GM12878 (cell line): ENCODE measurements at regions not wholly inside any gene's neighbourhood (a gene's known extent, or its start where the extent isn't known, plus 50 kb on each side); places are given as distances from the start of the nearest gene placed in this dataset.
"Not testable (repeated sequence)": the region's sequence is repeated elsewhere in the genome, so short reads cannot be mapped to it uniquely, and the experiment has no call there.

ENCODE experiments used
- ATAC-seq: fragments of 200-7000 bp; cut with Tn5 transposase; 3 replicates; pipeline ENCODE4 v1.9.1; 2020; ENCODE audit warnings: mild to moderate bottlenecking, moderate library complexity
- BruUV-seq: library from RNA; stranded (reverse); fragments of 400-500 nt; replicated peaks from 2 replicates; lab custom pipeline; 2021; lab: Mats Ljungman, UMichigan
- CTCF ChIA-PET: fragments of 300-600 bp; sonication (Branson Sonifier 250); formaldehyde crosslinking; extraction: SDS; loops from one replicate; lab custom pipeline; 2021; ENCODE audit warnings: inconsistent platforms; lab: Yijun Ruan, JAX
- POLR2A ChIA-PET: fragments of 350-600 bp; formaldehyde crosslinking; extraction: SDS; loops from one replicate; lab custom pipeline; 2021; ENCODE audit warnings: inconsistent platforms; lab: Charles Lee
- RAD21 ChIA-PET: fragments of 300-600 bp; sonication (Branson Sonifier 250); formaldehyde crosslinking; loops from one replicate; lab custom pipeline; 2023; ENCODE audit warnings: antibody characterized with exemption; ENCODE audit not compliant: unreplicated experiment; lab: Charles Lee
- SMC1A ChIA-PET: fragments of 300-600 bp; sonication (Branson Sonifier 250); formaldehyde crosslinking; loops from one replicate; lab custom pipeline; 2023; ENCODE audit not compliant: unreplicated experiment, uncharacterized antibody; lab: Charles Lee
- DNase-seq: peaks from one replicate; pipeline ENCODE4 v3.0.0-alpha.2; 2011; ENCODE audit warnings: low read depth, low spot score
- FAIRE-seq: peaks from 3 replicates; lab custom pipeline; 2011; peaks lifted over from hg19 to GRCh38; lab: Jason Lieb, UNC
- H2AFZ ChIP-seq: 2 replicates; pipeline ENCODE4 v1.6.0; 2011; ENCODE audit warnings: low read depth, low read length, control low read depth; ENCODE audit not compliant: control insufficient read depth
- H3K27ac ChIP-seq: 2 replicates; pipeline ENCODE4 v1.5.1; 2011; ENCODE audit warnings: control low read depth; ENCODE audit not compliant: control insufficient read depth, insufficient read depth
- H3K27me3 ChIP-seq, 2 experiments: replicated peaks in 1 of 2; 2 replicates each; pipeline versions ENCODE4 v1.6.0 to v1.6.1; 2011; ENCODE audit warnings: low read length in 1 of 2; ENCODE audit not compliant: control insufficient read depth in 2 of 2, insufficient read depth in 2 of 2
- H3K36me3 ChIP-seq, 2 experiments: 2 replicates each; pipeline ENCODE4 v1.5.1; 2011; ENCODE audit warnings: low read length in 1 of 2; ENCODE audit not compliant: control insufficient read depth in 2 of 2, insufficient read depth in 2 of 2
- H3K4me1 ChIP-seq: 2 replicates; pipeline ENCODE4 v1.6.1; 2011; ENCODE audit warnings: mild to moderate bottlenecking, low read length, moderate library complexity, mixed read lengths; ENCODE audit not compliant: control insufficient read depth, insufficient read depth
- H3K4me2 ChIP-seq: 2 replicates; pipeline ENCODE4 v1.6.0; 2011; ENCODE audit warnings: control low read depth; ENCODE audit not compliant: control insufficient read depth, insufficient read depth
- H3K4me3 ChIP-seq: fragments of 200-600 bp; sonication (generic); 2 replicates; pipeline ENCODE4 v1.5.1; 2016
- H3K79me2 ChIP-seq: 2 replicates; pipeline ENCODE4 v1.6.0; 2011; ENCODE audit warnings: low read length; ENCODE audit not compliant: control insufficient read depth, insufficient read depth
- H3K9ac ChIP-seq: 2 replicates; pipeline ENCODE4 v1.8.0; 2011; ENCODE audit warnings: low read length, control low read depth, mixed read lengths; ENCODE audit not compliant: control insufficient read depth, insufficient read depth
- H3K9me3 ChIP-seq: replicated peaks from 3 replicates; pipeline ENCODE4 v1.5.1; 2011; ENCODE audit warnings: mild to moderate bottlenecking, low read length; ENCODE audit not compliant: control insufficient read depth, insufficient read depth
- H4K20me1 ChIP-seq: 2 replicates; pipeline ENCODE4 v1.6.0; 2011; ENCODE audit not compliant: control insufficient read depth, insufficient read depth
- BCLAF1 ChIP-seq: fragments of 450-650 bp; IDR thresholded peaks from 2 replicates; pipeline ENCODE4 v1.6.1; 2017; ENCODE audit warnings: antibody characterized with exemption, mild to moderate bottlenecking, moderate library complexity
- POLR2AphosphoS2 ChIP-seq: IDR thresholded peaks from 2 replicates; pipeline ENCODE4 v1.6.1; 2011; ENCODE audit warnings: low read depth, mild to moderate bottlenecking, low read length, improper control_type of control experiment, moderate library complexity
- WGBS: methylation state at CpG from one replicate; pipeline ENCODE4 v1.1.6; 2016; ENCODE audit warnings: low lambda C conversion rate; ENCODE audit not compliant: insufficient replicate concordance, insufficient coverage; ENCODE audit errors: missing lambda C conversion rate; 5-methylcytosine and 5-hydroxymethylcytosine counted together
- in situ Hi-C: fragments of 300-500 bp; cut with MboI; formaldehyde crosslinking; loops from 9 replicates; pipeline ENCODE4 v1.14.3; 2018; ENCODE audit warnings: mixed read lengths
- intact Hi-C: fragments of 100-400 bp; cut with micrococcal nuclease; formaldehyde crosslinking; loops from one replicate; pipeline ENCODE4 v1.14.2; 2022; ENCODE audit not compliant: unreplicated experiment

- TF ChIP-seq BCLAF1 (no peak), POLR2AphosphoS2 (no peak)
Observed at GRCh38 chr3:124643453-124643852, 86.8 kb upstream of the UMPS start (continued).

GRCh38 chr3:124646186-124646585 lies 84.1 kb upstream of the UMPS start:
- H3K36me3 ChIP-seq, H3K4me3 ChIP-seq, H3K4me2 ChIP-seq, H3K27me3 ChIP-seq, H3K9me3 ChIP-seq, H4K20me1 ChIP-seq, H3K27ac ChIP-seq, RAD21 ChIA-PET, in situ Hi-C loops, DNase-seq, FAIRE-seq, ATAC-seq, intact Hi-C loops, H3K9ac ChIP-seq, BruUV-seq, H3K79me2 ChIP-seq, H2AFZ ChIP-seq: not testable (repeated sequence)
- SMC1A ChIA-PET, result interaction anchor here (0.8 to 2.3 kb wide), 3 partner anchors 55 to 76 kb away, joined by 3 to 8 read pairs (median 7); no protein-coding TSS in a partner anchor
- H3K4me1 ChIP-seq, result peaks cover 19% of the 10 kb centered on the region
- WGBS, result 62% methylated on average over 3 of the region's 4 CpGs
- CTCF ChIA-PET, result interaction anchor here (1.0 kb wide), 1 partner anchor 95 kb away, joined by 3 read pairs; no protein-coding TSS in a partner anchor
- POLR2A ChIA-PET, result interaction anchor here (0.7 kb wide), 1 partner anchor 13 kb away, joined by 3 read pairs; no protein-coding TSS in a partner anchor
